ENCODE measurements at regions not wholly inside any gene's neighbourhood (a gene's known extent, or its start where the extent isn't known, plus 50 kb on each side); places are given as distances from the start of the nearest gene placed in this dataset.

DNA sequence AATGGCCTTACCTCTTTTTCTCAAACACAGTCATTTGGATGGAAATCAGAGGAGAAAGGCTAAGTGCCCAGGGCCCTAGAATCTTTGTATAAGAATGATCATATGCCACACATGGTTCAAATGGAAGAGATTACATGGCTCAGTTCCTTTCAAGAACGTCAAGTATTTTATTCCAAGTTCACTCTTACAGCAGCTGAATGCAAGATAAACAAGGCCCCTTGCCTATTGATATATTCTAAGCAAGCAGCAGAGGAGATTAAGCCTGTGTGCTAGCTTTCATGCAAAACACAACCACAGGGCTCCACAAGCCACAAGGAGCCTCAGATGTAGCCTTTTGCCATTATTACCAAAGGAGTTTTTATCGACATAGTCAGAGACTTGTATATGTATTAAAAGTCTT, 55.3 kb upstream of the SLCO6A1 start:
- TF ChIP-seq, protein P1, sequence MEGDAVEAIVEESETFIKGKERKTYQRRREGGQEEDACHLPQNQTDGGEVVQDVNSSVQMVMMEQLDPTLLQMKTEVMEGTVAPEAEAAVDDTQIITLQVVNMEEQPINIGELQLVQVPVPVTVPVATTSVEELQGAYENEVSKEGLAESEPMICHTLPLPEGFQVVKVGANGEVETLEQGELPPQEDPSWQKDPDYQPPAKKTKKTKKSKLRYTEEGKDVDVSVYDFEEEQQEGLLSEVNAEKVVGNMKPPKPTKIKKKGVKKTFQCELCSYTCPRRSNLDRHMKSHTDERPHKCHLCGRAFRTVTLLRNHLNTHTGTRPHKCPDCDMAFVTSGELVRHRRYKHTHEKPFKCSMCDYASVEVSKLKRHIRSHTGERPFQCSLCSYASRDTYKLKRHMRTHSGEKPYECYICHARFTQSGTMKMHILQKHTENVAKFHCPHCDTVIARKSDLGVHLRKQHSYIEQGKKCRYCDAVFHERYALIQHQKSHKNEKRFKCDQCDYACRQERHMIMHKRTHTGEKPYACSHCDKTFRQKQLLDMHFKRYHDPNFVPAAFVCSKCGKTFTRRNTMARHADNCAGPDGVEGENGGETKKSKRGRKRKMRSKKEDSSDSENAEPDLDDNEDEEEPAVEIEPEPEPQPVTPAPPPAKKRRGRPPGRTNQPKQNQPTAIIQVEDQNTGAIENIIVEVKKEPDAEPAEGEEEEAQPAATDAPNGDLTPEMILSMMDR (IDR thresholded peaks at IDR 0.05; ENCODE audit: borderline replicate concordance) = no peak
- H3K36me3 ChIP-seq = no peaks in the 10 kb centered on the region
- no peaks in the 10 kb centered on the region for H3K9me3 ChIP-seq (replicated peaks)
- H3K4me1 ChIP-seq = no peaks in the 10 kb centered on the region
- no peak overlapping the region for H3K4me3 ChIP-seq
- no peaks in the 10 kb centered on the region for H3K27me3 ChIP-seq (ENCODE audit: low read depth)
- no peak overlapping the region for H3K27ac ChIP-seq (replicated peaks)
- no peak for DNase-seq
- intact Hi-C loops (cut with micrococcal nuclease) = no loop called here

DNA sequence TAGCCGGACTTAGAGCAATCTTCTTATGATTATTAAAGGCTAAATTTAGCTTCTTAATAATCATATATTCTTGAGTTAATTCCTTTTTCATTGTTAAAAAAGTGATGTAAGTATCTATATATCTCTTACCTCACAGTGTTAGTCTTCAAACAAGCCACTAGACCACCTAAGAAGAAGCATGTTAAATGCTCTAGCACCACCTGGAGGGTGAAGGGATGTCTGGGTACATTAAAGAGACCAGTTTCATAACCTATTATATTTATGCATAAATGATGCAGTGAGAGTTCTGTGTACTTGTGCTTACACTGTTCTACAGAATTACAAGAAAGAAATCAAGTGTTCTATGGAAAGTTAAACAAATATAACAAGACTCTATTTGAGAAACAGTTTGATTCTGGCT, 55.9 kb upstream of the SLCO6A1 start:
- TF ChIP-seq, protein P1 (IDR thresholded peaks at IDR 0.05; ENCODE audit: borderline replicate concordance) = peak; percentile 46

GRCh38 chr5:102561894-102562760, 63.3 kb upstream of the SLCO6A1 start:
- no peaks in the 10 kb centered on the region for H3K27me3 ChIP-seq (ENCODE audit: low read depth)
- TF ChIP-seq, protein P1 (IDR thresholded peaks at IDR 0.05; ENCODE audit: borderline replicate concordance) = peak; percentile 59
- intact Hi-C loops (cut with micrococcal nuclease) = no loop called here
- no peaks in the 10 kb centered on the region for H3K36me3 ChIP-seq
- H3K4me3 ChIP-seq = no peak overlapping the region
- no peak for DNase-seq
- no peak overlapping the region for H3K27ac ChIP-seq (replicated peaks)
- H3K4me1 ChIP-seq = no peaks in the 10 kb centered on the region
- peaks cover 9% of the 10 kb centered on the region for H3K9me3 ChIP-seq (replicated peaks)

More for the DNA sequence above, 55.9 kb upstream of the SLCO6A1 start:
- Histone ChIP-seq H3K27ac (replicated peaks) (no peak overlapping the region), H3K4me1 (no peaks in the 10 kb centered on the region), H3K27me3 (ENCODE audit: low read depth) (no peaks in the 10 kb centered on the region), H3K36me3 (no peaks in the 10 kb centered on the region), H3K9me3 (replicated peaks) (no peaks in the 10 kb centered on the region), H3K4me3 (no peak overlapping the region)
- DNase-seq = no peak
- intact Hi-C loops (cut with micrococcal nuclease) = no loop called here

GRCh38 chr5:102570747-102571146, 71.9 kb upstream of the SLCO6A1 start:
- Histone ChIP-seq H3K9me3 (replicated peaks) (peaks cover 4% of the 10 kb centered on the region), H3K27me3 (ENCODE audit: low read depth) (no peaks in the 10 kb centered on the region), H3K4me3 (no peak overlapping the region), H3K27ac (replicated peaks) (no peak overlapping the region), H3K36me3 (no peaks in the 10 kb centered on the region), H3K4me1 (no peaks in the 10 kb centered on the region)
- TF ChIP-seq, protein P1 (IDR thresholded peaks at IDR 0.05; ENCODE audit: borderline replicate concordance) = no peak
- intact Hi-C loops (cut with micrococcal nuclease) = no loop called here
- DNase-seq = no peak

- intact Hi-C loops (cut with micrococcal nuclease) = no loop called here
- DNase-seq = no peak
- no peaks in the 10 kb centered on the region for H3K9me3 ChIP-seq (replicated peaks)
- H3K27me3 ChIP-seq (ENCODE audit: low read depth) = no peaks in the 10 kb centered on the region
- no peaks in the 10 kb centered on the region for H3K36me3 ChIP-seq
- H3K27ac ChIP-seq (replicated peaks) = no peak overlapping the region
- no peak overlapping the region for H3K4me3 ChIP-seq
- no peaks in the 10 kb centered on the region for H3K4me1 ChIP-seq
- TF ChIP-seq, protein P1 (IDR thresholded peaks at IDR 0.05; ENCODE audit: borderline replicate concordance) = no peak
These were observed 79.6 kb upstream of the SLCO6A1 start for GRCh38 chr5:102578362-102578761.
